Ureter (tissue), 1 donor: ENCODE measurements at regions not wholly inside any gene's neighbourhood (a gene's known extent, or its start where the extent isn't known, plus 50 kb on each side); places are given as distances from the start of the nearest gene placed in this dataset.
"Not testable (repeated sequence)": the region's sequence is repeated elsewhere in the genome, so short reads cannot be mapped to it uniquely, and the experiment has no call there.

ENCODE experiments used
- DNase-seq: peaks from one replicate; pipeline ENCODE4 v3.0.0-alpha.2; 2020; ENCODE audit warnings: low spot score
- donor health status: DM: yes; HTN: yes; CAD: no.

DNA sequence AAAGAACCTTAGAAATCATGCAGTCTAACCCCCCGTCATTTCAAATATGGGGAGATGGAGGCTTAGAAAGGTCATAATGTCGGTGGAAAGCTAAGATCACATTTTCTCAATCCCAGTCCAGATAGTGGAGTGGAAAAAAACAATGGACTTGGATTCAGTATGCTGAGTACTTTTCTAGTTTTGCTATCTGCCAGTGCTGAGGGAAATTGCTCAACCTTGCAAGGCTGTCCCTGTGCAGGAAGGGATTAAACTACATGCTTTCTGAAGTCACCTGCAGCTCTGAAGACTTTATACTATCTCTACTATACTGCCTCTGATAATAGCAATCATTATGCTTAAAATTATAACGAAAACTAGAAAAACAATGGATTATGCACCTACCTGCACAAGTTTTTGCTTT is 272.8 kb downstream of the LRIG3 start:
- DNase-seq: no peak

DNA sequence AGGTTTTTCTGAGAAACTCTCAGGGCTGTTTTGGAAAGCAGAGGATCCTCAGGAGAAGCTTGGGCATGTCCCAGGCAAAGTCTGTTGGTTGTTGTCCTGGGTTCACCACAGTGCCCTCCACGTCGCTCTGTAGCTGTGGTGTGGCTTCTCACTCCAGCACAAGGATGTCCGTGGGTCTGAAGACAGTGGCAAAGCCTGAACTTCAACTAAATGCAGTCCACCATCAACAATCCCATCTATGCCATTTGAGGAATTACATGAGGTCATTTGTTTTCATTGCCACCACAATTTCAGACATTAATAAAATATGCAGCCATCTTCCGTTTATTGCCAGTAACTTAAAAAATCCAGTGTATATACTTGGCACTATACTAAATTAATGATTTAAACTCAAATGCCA is 272.1 kb downstream of the LRIG3 start:
- DNase-seq: no peak

DNA sequence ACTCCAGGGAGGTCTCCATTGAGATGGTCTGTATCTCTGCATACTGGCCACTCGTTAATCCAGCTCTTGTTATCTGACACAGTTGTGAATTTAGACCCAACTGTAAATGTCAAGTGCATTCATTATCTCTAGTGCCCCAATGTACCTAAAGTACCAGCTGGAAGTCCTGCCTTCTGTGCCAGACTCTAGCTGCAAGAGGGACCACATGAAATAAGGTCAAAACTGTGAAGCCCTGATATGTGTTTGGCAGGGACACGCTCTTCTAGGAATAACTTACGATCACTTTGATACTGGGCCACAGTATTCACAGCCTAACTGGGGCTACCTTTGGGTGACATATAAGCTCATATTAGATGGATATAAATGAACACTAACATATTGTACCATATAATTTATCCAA is 268.5 kb downstream of the LRIG3 start:
- DNase-seq: no peak

DNA sequence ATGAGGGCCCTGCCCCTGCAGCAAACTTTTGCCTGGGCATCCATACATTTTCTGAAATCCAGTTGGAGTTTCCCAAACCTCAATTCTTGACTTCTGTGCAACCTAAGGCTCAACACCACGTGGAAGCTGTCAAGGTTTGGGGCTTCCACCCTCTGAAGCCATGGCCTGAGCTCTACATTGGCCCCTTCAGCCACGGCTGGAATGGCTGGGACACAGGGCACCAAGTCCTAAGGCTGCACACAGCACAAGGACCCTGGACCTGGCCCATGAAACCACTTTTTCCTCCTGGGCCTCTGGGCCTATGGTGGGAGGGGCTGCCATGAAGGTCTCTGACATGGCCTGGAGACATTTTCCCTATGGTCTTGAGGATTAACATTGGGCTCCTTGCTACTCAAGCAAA is 266.3 kb downstream of the LRIG3 start:
- no peak for DNase-seq

DNA sequence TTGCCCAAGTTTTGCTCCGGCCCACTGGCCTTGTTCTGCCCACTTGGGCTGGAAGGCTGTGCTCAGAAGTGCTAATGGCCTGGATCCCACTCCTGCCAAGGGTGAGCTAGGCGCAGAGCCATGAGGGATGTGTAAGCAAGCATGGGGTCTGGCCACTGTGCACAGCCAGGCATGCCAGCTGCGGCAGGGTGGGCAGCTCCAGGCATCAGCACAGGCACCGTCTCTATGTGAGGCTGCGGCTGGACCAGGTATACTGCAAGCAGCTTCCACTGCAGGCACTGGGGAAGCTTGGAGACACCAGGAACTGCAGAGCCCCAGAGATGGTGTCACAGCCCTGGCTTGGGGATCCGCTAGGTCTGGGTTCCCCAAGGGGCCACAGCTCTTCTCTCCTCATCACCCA is 264.9 kb downstream of the LRIG3 start:
- no peak for DNase-seq

DNA sequence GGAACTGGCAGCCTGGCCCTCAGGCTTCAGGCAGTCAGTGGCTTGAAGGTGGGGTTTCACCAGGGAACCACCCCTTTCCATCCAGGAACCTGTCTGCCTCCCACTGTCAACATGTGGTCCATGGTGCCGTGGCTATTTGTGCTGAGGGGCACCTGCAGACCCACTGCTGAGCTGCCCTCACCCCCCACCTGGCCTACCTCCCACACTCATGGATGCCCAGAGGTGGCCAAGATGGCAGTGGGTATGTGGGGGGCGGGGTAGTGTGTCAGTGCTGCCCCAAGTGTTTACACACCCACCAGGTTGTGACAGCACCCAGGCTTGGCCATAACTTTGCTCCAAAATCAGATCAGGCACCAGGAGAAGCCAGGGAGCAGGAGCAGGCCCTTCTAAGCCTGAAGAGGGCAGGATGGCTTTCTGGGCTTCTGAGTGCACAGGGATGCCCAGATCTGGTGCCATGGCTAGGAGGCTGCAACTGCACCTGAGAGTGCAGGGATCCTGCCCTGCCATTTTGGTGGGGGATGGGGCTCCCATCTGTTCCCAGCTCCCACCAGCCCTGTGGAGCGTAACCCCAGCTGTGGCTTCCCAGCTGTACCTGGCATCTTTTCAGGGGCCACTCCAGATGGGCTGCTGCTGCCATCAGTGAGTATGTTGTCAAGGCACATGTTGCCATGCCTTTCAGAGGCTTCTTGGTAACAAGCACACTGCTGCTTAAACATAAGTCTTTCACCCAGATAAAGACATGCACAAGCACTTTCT is 263.9 kb downstream of the LRIG3 start:
- no peak for DNase-seq

DNA sequence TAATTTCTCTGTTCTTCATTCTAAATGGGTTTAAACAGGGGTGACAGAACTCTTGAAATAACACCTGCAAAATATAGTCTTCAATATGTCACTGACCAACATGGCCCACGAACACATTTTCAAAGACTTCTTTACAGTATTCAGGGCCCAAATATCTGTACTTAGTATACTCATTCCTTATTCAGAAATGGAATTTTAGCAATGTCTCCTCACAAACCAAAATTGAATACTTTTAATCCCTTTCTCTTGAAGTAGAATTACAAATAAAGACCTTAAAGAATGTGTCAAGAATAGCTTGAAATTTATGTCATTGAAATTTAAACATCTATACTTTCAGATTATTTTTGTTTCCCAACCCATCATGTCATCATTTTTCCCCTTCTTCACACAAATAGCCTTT is 263.1 kb downstream of the LRIG3 start:
- DNase-seq: no peak

DNA sequence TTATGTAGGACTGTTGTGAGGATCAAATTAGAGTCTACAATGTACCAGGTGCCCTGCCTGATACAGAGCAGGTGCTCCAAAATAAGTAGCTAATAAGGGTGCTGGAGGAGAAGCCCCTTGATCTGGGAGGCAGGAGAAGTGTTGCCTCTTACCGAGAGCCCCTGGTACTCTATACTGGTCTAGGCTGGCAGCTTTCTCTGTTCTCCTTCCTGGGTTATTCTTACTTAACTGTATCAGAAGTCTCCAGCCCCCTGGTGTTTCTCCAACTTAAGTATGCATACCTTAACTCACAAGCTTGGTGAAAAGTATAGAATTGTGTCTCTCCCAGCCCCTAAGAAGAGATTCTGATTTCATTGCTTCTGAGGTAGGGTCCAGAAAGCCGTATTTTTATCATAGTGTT is 254.9 kb downstream of the LRIG3 start:
- no peak for DNase-seq

DNA sequence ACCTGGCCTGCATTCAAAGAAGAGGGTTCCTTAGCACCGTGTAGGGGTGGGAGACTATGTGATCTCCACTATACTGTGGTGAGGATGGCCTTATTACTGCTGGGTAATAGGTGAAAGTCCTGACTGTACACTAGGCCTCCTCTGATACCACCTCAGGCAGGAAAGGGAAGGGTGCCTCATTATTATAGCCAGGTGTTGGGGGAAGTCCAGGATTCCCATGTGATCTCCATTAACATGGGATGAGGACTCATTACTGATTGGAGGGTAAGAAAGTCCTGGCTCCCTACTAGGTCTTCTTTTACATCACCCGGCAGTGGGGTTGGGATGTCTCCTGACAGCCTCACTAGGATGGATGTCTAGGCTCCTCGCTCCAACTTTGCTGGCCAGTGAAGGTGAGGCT is 252.1 kb downstream of the LRIG3 start:
- DNase-seq: no peak

DNA sequence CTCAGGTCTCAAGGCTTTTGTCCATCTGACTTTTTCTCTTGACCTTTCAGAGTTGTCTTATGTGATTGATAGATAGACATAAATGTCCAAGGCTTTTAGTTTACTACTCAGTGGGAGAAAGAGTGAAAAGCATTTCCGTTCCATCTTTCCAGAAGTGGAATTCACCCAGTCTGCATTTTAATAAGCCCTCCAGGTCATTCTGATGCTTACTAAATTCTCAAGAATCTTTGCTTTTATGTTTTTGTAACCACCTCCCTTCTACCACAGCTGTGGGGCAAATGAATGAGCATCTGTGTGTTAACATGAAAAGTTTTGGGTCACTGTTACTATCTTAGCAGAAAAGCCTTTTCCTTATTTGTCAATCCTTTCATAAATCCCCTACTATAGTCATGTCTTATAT is 251.4 kb downstream of the LRIG3 start:
- no peak for DNase-seq

DNA sequence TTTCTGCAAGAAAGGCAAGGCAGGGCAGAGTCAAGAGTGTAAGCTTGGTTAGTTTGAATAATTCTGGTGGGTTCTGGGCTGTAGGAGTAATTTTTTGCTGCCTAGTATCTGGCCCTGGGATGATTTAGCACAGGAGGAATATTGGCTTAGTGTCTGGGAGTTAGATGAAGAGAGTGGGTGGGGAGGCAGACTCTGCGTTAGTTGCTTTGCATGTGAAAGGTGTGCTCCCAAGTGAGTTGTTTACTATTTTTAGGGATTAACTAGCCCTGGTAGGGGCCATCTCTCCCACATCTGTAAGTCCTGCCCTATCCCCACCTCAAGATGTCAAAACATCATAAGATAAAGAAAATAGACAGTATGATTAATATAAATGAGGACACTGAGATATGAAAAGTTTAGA is 249.7 kb downstream of the LRIG3 start:
- DNase-seq: no peak

DNA sequence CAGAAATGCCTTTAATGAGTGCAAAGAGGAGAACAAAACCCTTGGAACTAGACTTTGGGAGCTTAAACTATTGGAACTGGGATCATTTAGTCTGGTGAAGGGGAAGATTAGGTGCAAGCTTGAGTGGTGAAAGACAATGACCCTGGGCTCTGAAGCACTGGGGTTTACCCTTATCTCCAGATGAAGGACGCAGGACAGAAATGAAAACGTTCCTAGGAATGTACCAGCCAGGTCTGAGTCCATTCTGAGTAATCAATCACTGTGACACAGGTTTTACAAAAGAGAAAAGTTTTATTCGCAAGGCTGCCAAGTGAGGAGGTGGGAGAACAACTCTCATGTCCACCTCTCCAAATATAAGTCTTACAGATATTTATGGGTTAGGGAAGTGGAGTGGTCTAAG is 249.1 kb downstream of the LRIG3 start:
- DNase-seq: no peak

DNA sequence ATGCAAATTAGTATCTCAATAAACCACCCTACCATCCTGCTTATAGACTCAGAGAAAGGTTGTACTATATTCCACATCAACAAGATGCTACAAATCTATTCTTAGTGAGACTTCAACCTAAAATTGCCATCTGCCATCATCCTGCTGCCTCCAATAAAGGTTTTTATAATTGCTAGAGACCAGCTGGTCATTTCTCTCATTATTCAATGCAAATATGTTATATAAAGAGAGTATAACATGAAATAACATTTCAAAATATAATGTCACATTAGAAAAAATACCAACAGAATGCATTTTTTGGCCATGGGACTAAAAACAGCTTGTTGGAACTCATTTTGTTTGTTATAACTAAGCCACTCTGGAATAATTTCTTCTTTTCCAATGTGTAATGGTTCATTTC is 247.3 kb downstream of the LRIG3 start:
- no peak for DNase-seq

DNA sequence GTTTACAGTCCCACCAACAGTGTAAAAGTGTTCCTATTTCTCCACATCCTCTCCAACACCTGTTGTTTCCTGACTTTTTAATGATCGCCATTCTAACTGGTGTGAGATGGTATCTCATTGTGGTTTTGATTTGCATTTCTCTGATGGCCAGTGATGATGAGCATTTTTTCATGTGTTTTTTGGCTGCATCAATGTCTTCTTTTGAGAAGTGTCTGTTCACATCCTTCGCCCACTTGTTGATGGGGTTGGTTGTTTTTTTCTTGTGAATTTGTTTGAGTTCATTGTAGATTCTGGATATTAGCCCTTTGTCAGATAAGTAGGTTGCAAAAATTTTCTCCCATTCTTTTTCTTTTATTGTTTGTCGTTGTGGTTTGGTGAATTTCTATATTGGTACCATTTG is 242.5 kb downstream of the LRIG3 start:
- DNase-seq: not testable (repeated sequence)

DNA sequence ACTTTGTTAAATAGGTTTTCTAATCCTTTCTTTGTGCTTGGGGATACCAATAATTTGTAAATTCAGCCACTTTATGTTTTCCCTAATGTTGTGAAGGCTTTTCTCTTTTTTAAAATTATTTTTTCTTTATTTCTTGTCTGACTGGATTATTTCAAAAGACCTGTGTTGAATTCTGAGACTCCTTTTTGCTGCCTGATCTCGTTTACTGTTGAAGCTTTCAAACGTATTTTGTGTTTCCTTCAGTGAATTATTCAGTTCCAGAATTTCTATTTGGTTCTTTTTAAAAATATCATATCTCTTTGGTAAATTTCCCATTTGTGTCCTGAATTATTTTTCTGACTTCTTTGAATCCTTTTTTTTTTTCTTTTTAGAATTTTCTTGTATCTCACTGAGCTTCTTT is 241.6 kb downstream of the LRIG3 start:
- DNase-seq: no peak

DNA sequence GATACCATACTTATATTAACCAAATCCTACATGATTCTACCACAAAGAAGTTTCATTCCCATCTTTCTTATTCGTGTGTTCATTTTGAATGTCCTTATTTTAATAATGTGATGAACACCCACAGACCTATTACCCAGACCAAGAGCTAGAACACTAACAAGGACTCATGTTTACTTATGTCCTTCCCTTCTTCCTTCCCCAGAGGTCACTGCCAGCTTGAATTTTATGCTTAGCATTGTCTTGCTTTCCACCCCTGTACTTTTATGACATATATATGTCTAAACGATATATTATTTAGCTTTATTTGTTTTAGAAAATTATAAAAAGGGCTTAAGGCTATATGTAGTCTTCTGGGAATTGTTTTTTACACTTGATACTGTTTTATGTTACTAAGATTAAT is 238.6 kb downstream of the LRIG3 start:
- DNase-seq: no peak

DNA sequence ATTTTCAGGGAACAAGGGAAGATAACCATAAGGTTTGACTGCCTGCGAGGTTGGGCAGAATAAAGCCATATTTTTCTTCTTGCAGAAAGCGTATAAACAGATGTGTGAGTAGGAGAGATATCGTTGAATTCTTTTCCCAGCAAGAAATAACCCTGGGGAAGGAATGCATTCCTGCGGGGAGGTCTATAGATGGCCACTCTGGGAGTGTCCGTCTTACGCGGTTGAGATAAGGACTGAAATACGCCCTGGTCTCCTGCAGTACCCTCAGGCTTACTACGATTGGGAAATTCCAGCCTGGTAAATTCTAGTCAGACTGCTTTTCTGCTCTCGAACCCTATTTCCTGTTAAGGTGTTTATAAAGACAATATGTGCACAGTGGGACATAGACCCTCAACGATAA is 225.0 kb downstream of the LRIG3 start:
- no peak for DNase-seq

DNA sequence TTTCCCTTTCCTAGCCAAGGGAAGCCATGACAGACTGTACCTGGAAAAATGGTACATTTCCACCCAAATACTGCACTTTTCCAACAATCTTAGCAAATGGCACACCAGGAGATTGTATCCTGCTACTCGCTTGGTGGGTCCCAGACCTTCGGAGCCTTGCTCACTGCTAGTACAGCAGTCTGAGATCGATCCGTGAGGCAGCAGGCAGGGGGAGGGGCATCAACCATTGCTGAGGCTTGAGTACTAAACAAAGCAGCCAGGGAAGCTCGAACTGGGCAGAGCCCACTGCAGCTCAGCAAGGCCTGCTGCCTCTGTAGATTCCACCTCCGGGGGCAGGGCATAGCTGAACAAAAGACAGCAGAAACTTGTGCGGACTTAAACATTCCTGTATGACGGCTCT is 218.8 kb downstream of the LRIG3 start:
- no peak for DNase-seq

DNA sequence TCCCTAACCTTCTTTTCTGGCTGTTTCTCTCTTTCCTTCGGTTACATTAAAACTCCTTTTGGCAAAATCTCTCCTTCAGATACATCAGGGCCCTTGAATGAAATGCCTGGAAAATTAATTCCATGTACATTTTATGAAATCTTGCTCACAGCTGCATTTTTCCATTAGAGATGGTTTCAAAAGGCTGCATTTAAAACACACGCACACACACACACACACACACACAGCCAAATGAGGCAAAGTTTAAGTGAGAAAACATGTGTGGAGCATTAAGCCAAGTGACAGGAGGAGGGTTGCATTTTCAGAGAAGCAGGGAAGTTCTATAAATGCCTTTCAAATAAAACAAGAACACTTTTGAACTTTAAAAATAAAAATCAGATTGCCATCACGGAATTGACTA is 216.4 kb downstream of the LRIG3 start:
- DNase-seq: no peak

DNA sequence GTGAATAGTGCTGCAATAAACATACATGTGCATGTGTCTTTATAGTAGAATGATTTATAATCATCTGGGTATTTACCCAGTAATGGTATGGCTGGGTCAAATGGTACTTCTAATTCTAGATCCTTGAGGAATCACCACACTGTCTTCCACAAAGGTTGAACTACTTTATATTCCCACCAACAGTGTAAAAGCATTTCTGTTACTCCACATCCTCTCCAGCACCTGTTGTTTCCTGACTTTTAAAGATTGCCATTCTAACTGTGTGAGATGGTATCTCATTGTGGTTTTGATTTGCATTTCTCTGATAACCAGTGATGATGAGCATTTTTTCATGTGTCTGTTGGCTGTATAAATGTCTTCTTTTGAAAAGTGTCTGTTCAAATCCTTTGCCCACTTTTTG is 215.5 kb downstream of the LRIG3 start:
- not testable (repeated sequence) for DNase-seq

DNA sequence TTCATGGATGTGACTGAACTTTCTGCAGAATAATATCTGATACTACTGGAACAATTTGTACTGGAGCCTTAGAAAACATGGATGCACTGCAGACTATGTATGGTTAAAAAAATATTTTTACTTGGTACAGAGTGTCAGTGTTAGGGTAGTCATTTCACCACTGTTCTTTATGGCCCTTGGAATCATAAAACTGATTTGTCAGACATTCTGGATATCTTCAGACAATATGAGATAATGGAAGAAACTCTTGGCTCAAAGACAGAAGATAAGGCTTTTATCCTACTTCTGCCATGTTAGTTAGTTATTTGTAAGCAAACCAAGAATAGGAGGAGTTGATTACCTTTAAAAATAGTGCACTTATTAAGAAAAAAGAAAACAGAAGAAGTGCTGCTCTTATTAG is 209.4 kb downstream of the LRIG3 start:
- DNase-seq: no peak

DNA sequence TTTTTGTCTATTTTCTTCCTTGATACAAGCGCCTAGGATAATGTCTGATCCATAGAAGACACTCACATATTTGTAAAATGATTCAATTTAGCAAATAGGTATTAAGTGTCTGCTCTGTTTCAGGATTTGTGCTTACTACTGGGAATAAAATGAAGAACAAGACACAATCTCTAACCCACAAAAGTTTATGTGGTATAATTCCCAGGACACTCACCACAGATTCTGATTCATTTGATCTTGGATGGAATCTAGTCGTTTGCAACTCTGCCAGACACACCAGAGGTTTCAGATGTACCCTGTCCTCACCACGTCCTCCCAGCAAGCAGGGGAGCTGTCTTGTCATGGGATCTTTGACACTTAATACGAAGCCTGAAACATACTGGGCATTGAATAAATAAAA is 208.3 kb downstream of the LRIG3 start:
- no peak for DNase-seq

DNA sequence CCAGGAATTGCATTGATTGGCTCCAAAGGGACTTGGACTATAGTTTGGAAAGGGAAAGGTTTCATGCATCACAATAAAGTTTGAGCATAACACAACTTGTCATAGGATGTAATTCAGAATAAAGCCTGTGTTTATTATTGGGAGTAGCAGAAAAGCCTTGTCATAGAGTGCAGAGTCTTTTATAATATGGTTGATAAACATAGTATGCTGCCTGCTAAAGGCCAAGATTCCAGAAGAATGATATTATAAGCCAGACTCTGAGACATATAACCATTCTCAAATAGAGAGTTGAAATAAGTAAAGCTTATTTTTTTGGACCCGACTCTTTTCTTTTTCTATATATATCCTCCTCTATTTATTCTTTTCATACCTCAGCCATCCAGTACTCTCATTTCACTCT is 207.3 kb downstream of the LRIG3 start:
- DNase-seq: no peak

DNA sequence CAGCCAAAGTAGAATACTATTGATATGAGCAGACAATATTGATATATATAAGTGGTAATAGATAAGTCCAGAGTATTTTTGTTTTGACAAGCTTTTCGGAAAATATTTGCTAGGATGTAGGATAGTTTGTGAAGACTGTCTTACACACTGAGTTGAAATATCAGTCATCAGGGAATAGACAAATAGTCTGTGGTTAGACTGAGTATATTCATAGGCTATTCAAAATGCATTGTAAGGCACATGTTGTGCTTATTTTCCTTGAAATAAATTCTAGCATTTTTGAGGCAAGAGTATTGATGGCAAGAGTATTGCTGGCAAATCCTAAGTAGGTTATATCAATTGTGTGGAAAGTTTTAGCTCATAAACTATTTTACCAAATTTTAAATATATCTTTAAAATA is 201.1 kb downstream of the LRIG3 start:
- no peak for DNase-seq

DNA sequence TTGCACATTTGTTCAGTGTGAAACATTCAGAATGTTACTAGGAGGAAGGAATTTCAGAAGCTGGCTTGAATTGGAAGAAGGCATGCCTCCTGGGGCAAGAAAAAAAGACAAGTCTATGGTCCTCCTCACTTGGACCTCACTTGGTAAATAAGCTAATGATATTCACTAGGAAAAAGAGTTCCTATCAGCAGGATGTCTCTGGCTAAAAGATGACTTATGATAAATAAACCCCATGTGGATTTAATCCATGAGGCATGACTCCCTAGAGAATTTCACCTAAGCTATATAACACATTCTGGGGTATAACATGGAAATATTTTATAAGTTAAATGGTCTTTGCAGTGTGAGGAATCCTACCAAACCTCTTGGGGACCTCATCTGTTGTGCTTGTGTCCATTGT is 199.9 kb downstream of the LRIG3 start:
- no peak for DNase-seq
